Glutamatergic neuron (in vitro differentiated cells): ENCODE measurements at regions not wholly inside any gene's neighbourhood (a gene's known extent, or its start where the extent isn't known, plus 50 kb on each side); places are given as distances from the start of the nearest gene placed in this dataset.

Experiments
- DNase-seq: peaks from one replicate; pipeline ENCODE4 v3.0.0; 2022
- H3K27ac Mint-ChIP-seq: one replicate; pipeline ENCODE4 v1.8.0; 2020; ENCODE audit warnings: mild to moderate bottlenecking, mixed read lengths, inconsistent platforms; ENCODE audit not compliant: unreplicated experiment
- H3K27me3 Mint-ChIP-seq: one replicate; pipeline ENCODE4 v1.8.0; 2020; ENCODE audit warnings: mild to moderate bottlenecking, moderate library complexity, mixed read lengths, inconsistent platforms; ENCODE audit not compliant: unreplicated experiment
- H3K36me3 Mint-ChIP-seq: one replicate; pipeline ENCODE4 v1.8.0; 2020; ENCODE audit warnings: mild to moderate bottlenecking, mixed read lengths, inconsistent platforms; ENCODE audit not compliant: unreplicated experiment
- H3K4me1 Mint-ChIP-seq: one replicate; pipeline ENCODE4 v1.8.0; 2020; ENCODE audit warnings: mild to moderate bottlenecking, low read depth, mixed read lengths, inconsistent platforms; ENCODE audit not compliant: unreplicated experiment
- H3K4me3 Mint-ChIP-seq: one replicate; pipeline ENCODE4 v1.8.0; 2020; ENCODE audit warnings: mild to moderate bottlenecking, mixed read lengths, inconsistent platforms; ENCODE audit not compliant: unreplicated experiment
- H3K9me3 Mint-ChIP-seq: one replicate; pipeline ENCODE4 v1.8.0; 2020; ENCODE audit warnings: mild to moderate bottlenecking, moderate library complexity, mixed read lengths, inconsistent platforms; ENCODE audit not compliant: unreplicated experiment
- TF ChIP-seq, protein P1 (sequence below): fragments of 200-600 bp; sonication (generic); IDR thresholded peaks from one replicate; pipeline ENCODE4 v1.5.0; 2021; ENCODE audit not compliant: partially characterized antibody, unreplicated experiment

DNA sequence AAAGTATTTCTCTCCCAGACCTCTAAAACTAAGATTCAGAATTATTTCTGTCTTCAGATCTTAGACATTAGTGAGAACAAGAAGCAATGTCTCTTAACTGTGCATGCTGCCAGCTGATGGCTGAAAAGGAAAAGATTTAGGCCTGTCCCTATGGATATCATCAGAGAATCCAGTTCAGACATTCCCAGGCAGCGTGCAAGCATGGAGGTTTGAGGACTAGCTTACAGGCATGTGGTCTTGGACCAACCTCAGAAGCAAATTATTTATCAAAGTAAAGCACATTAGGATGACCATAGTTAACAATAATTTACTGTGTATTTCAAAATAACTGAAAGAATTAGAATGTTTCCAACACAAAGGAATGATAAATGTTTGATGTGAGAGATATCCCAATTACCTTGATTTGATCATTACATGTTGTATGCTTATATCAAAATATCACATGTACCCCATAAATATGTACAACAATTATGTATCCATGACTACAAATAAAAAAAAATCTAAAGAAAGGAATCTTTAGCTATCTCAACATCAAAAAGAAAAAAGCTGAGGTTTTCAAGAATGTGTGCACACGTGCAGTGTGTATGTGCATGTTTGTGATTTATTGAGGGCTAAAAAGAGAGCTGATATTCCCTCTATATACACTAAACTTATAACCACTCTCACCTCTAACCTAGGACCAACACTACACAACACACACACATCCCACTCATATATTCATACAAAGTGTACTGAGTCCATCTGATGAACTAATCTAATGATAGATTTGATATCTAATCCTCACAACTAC, 108.9 kb upstream of the THBS1 start:
- H3K4me1 Mint-ChIP-seq: peaks cover 5% of the 10 kb centered on the region
- no peak for DNase-seq
- no peaks in the 10 kb centered on the region for H3K9me3 Mint-ChIP-seq
- H3K27ac Mint-ChIP-seq: no peak overlapping the region
- TF ChIP-seq, protein P1, sequence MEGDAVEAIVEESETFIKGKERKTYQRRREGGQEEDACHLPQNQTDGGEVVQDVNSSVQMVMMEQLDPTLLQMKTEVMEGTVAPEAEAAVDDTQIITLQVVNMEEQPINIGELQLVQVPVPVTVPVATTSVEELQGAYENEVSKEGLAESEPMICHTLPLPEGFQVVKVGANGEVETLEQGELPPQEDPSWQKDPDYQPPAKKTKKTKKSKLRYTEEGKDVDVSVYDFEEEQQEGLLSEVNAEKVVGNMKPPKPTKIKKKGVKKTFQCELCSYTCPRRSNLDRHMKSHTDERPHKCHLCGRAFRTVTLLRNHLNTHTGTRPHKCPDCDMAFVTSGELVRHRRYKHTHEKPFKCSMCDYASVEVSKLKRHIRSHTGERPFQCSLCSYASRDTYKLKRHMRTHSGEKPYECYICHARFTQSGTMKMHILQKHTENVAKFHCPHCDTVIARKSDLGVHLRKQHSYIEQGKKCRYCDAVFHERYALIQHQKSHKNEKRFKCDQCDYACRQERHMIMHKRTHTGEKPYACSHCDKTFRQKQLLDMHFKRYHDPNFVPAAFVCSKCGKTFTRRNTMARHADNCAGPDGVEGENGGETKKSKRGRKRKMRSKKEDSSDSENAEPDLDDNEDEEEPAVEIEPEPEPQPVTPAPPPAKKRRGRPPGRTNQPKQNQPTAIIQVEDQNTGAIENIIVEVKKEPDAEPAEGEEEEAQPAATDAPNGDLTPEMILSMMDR: no peak
- H3K27me3 Mint-ChIP-seq: no peaks in the 10 kb centered on the region
- no peaks in the 10 kb centered on the region for H3K36me3 Mint-ChIP-seq
- no peak overlapping the region for H3K4me3 Mint-ChIP-seq

DNA sequence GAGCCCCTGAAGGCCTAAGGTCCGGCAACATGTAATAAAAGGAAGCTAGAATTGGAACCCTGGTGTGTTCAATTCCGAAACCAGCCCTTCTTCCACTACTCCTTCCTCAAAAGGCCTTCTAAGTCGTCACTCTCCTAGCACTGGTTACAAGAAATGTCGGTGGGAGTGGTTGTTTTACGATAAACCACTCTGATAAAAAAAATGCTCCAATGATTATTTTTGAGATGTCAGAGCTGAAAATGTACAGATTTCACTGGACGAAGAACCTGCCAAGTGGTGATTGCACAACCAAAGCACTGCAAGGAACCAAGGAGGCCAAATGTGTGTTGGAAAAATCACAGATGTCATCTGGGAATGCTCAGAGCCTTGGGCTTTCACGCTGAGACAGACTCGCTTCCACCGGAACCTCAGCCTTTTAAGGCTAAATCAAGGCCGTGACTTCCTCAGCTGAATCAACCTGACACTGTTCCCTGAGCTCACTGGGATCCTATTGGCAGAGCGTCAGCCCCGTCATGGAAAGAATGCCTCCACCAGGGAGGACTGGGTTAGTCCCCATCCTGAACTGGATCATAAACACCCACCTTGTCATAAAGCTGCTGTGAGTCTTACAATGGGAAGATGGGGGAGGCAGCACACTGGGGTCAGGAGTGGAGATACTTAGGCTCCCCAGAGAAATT, 108.1 kb upstream of the THBS1 start:
- DNase-seq: no peak

DNA sequence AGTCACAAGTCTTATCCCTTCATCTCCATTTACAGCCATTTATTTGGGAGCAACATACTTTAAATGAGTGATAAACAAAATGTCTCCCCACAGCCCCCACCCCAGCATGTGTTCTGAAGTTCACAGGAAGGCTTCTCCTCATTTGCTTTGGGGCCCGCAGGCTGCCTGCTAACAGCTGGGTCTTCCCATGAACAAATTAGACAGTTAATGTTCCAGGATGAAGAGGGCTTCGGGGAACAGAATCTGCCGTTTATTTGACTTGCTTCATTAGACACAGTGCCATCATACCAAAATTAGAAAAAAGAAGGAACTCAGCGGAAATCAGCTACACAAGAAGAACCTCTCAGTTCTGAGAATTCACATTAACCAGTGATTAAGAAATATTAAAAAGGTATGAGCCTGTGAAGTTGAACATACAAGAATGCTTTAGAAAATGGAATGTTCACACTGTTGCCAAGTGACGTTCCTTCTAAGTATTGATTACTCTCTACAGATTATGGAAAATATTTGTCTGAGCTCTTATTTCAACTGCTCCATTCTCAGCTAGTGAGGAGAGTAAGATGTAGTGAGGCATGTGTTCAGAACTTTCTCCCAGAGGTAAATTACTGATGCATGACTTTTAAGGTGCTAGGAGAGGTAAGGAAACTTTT, 107.5 kb upstream of the THBS1 start:
- no peaks in the 10 kb centered on the region for H3K36me3 Mint-ChIP-seq
- TF ChIP-seq, protein P1: no peak
- DNase-seq: no peak
- no peak overlapping the region for H3K27ac Mint-ChIP-seq
- peaks cover 5% of the 10 kb centered on the region for H3K4me1 Mint-ChIP-seq
- no peaks in the 10 kb centered on the region for H3K9me3 Mint-ChIP-seq
- H3K27me3 Mint-ChIP-seq: no peaks in the 10 kb centered on the region
- no peak overlapping the region for H3K4me3 Mint-ChIP-seq

More for the DNA sequence above, 108.1 kb upstream of the THBS1 start:
- Mint-ChIP-seq H3K4me1 (peaks cover 5% of the 10 kb centered on the region), H3K27ac (no peak overlapping the region), H3K4me3 (no peak overlapping the region), H3K27me3 (no peaks in the 10 kb centered on the region), H3K9me3 (no peaks in the 10 kb centered on the region), H3K36me3 (no peaks in the 10 kb centered on the region)
- TF ChIP-seq, protein P1: no peak

DNA sequence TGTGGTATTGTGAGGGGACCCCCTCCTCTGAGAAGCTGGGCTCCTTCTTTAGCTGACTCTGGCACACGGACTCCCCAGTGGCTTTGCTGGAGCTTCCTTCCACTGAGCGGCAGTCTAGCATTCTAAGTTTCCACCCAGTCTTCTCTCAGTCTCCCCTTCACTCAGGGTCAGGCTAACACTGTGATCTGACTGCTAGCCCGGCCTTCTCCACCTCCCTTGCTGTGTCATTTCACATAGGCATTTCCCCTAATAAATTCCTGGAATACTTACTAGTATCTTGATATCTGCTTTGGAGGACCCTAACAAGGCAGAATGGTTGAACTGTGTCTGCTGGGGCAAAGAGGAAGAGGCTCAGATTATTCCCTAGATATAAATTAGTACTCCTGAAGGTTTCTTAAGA, 106.2 kb upstream of the THBS1 start:
- Mint-ChIP-seq H3K9me3 (no peaks in the 10 kb centered on the region), H3K4me3 (no peak overlapping the region), H3K27ac (no peak overlapping the region), H3K4me1 (peaks cover 5% of the 10 kb centered on the region), H3K27me3 (no peaks in the 10 kb centered on the region), H3K36me3 (no peaks in the 10 kb centered on the region)
- TF ChIP-seq, protein P1: no peak
- no peak for DNase-seq
